Ovary (tissue), 7 donors: ENCODE measurements at regions not wholly inside any gene's neighbourhood (a gene's known extent, or its start where the extent isn't known, plus 50 kb on each side); places are given as distances from the start of the nearest gene placed in this dataset.

Experiments used
- DNase-seq, 5 donors: peaks; one replicate each; pipeline ENCODE4 v3.0.0-alpha.2; 2019 to 2020
- H3K27ac ChIP-seq, 2 donors: fragments of 200-600 bp; one replicate each; pipeline versions ENCODE4 v1.5.1 to v1.8.0; 2019 to 2022
- H3K27me3 ChIP-seq: fragments of 200-600 bp; one replicate; pipeline ENCODE4 v1.8.0; 2022
- H3K36me3 ChIP-seq: fragments of 200-600 bp; sonication (generic); one replicate; pipeline ENCODE4 v1.5.1; 2019
- H3K4me1 ChIP-seq: one replicate; pipeline ENCODE4 v1.8.1; 2013; ENCODE audit warnings: mild to moderate bottlenecking, moderate library complexity; ENCODE audit not compliant: insufficient read depth
- H3K4me3 ChIP-seq: fragments of 200-600 bp; sonication (generic); one replicate; pipeline ENCODE4 v1.5.1; 2017
- H3K9me3 ChIP-seq, 2 donors: fragments of 200-600 bp in 1 of 2; sonication (generic) in 1 of 2; one replicate each; pipeline versions ENCODE4 v1.5.1 to v1.8.1; 2013 to 2019; ENCODE audit warnings: mild to moderate bottlenecking in 1 of 2, moderate library complexity in 1 of 2
- CTCF ChIP-seq, 3 donors: fragments of 450-650 bp in 2 of 3; fragments of 200-600 bp in 1 of 3; IDR thresholded peaks; one replicate each; pipeline versions ENCODE4 v1.5.1 to v1.8.0; 2016 to 2022; ENCODE audit warnings: antibody characterized with exemption in 3 of 3, mild to moderate bottlenecking in 1 of 3
- EP300 ChIP-seq: sonication (generic); formaldehyde crosslinking; IDR thresholded peaks from one replicate; pipeline ENCODE4 v1.6.1; 2017; ENCODE audit warnings: antibody characterized with exemption
- POLR2A ChIP-seq: fragments of 450-650 bp; IDR thresholded peaks from one replicate; pipeline ENCODE4 v1.6.1; 2017; ENCODE audit warnings: antibody characterized with exemption, mild to moderate bottlenecking, moderate library complexity
- WGBS, 3 donors: extraction: QIAGEN DNeasy Blood & Tissue Kit in 1 of 3; methylation state at CpG; one replicate each; pipeline versions ENCODE4 v1.1.5 to v1.1.7; 2013 to 2017; 5-methylcytosine and 5-hydroxymethylcytosine counted together
- intact Hi-C, 4 donors: fragments of 100-400 bp; cut with DNase I; formaldehyde crosslinking; loops; one replicate each; pipeline versions ENCODE4 v1.11.0 to v1.15.1; 2022 to 2023
- donor health status: DM: no; HTN: no; CAD: no; lungs with moderate emphysema.
- donor health status: DM: no; HTN: no; CAD: no.
- donor health status: Bipolar disorder and iron deficiency.
- donor health status: DM: no; HTN: no; CAD: no.
- donor health status: DM: yes; HTN: yes; CAD: no.

- no peak overlapping the region for H3K4me3 ChIP-seq
- H3K27me3 ChIP-seq: no peaks in the 10 kb centered on the region
- no peak overlapping the region for H3K27ac ChIP-seq
- no peak for DNase-seq
- TF ChIP-seq EP300 (no peak), POLR2A (no peak), CTCF (IDR thresholded peaks at IDR 0.05) (no peak)
- intact Hi-C loops: no loop called here
- H3K4me1 ChIP-seq: no peaks in the 10 kb centered on the region
- 79 to 87% (median 82%) methylated on average over 1 of the region's 1 CpG for WGBS, 3 donors
- no peaks in the 10 kb centered on the region for H3K36me3 ChIP-seq
- no peaks in the 10 kb centered on the region for H3K9me3 ChIP-seq
These were observed 190.6 kb upstream of the MAP3K1 start for GRCh38 chr5:56624751-56625150.

- no peak for DNase-seq
- 85 to 95% (median 89%) methylated on average over 2 of the region's 2 CpGs for WGBS, 3 donors
- H3K9me3 ChIP-seq: no peaks in the 10 kb centered on the region
- intact Hi-C loops: no loop called here
- H3K36me3 ChIP-seq: no peaks in the 10 kb centered on the region
- H3K4me3 ChIP-seq: no peak overlapping the region
- H3K27ac ChIP-seq: no peak overlapping the region
- no peak for TF ChIP-seq POLR2A
- TF ChIP-seq CTCF (IDR thresholded peaks at IDR 0.05): no peak
- no peak for TF ChIP-seq EP300
- no peaks in the 10 kb centered on the region for H3K27me3 ChIP-seq
- no peaks in the 10 kb centered on the region for H3K4me1 ChIP-seq
These were observed 193.2 kb upstream of the MAP3K1 start for GRCh38 chr5:56622141-56622540.

- Histone ChIP-seq H3K27ac (no peak overlapping the region), H3K9me3 (no peaks in the 10 kb centered on the region), H3K4me1 (peaks cover 2% of the 10 kb centered on the region), H3K27me3 (no peaks in the 10 kb centered on the region), H3K4me3 (no peak overlapping the region), H3K36me3 (no peaks in the 10 kb centered on the region)
- WGBS, 3 donors: 95 to 96% (median 96%) methylated on average over 3 of the region's 3 CpGs
- TF ChIP-seq CTCF (IDR thresholded peaks at IDR 0.05) (no peak), POLR2A (no peak), EP300 (no peak)
- intact Hi-C loops: no loop called here
- no peak for DNase-seq
These were observed 194.3 kb upstream of the MAP3K1 start for GRCh38 chr5:56620903-56621677.

- no peaks in the 10 kb centered on the region for H3K27me3 ChIP-seq
- H3K36me3 ChIP-seq: no peaks in the 10 kb centered on the region
- DNase-seq: no peak
- intact Hi-C loops: no loop called here
- 79 to 97% (median 96%) methylated on average over 4 of the region's 4 CpGs for WGBS, 3 donors
- H3K4me1 ChIP-seq: peaks cover 6% of the 10 kb centered on the region
- H3K4me3 ChIP-seq: no peak overlapping the region
- no peak overlapping the region for H3K27ac ChIP-seq
- TF ChIP-seq POLR2A (no peak), EP300 (no peak), CTCF (IDR thresholded peaks at IDR 0.05) (no peak)
- H3K9me3 ChIP-seq: no peaks in the 10 kb centered on the region
These were observed 197.4 kb upstream of the MAP3K1 start for GRCh38 chr5:56617998-56618397.
